D721Med (cell line): ENCODE measurements at regions not wholly inside any gene's neighbourhood (a gene's known extent, or its start where the extent isn't known, plus 50 kb on each side); places are given as distances from the start of the nearest gene placed in this dataset.

Experiments used
- DNase-seq: peaks from one replicate; pipeline ENCODE4 v3.0.0; 2011; ENCODE audit warnings: low spot score; ENCODE audit not compliant: insufficient read length
- FAIRE-seq: peaks from 2 replicates; lab custom pipeline; 2011; peaks lifted over from hg19 to GRCh38; lab: Jason Lieb, UNC
- CTCF ChIP-seq: IDR thresholded peaks from 2 replicates; pipeline ENCODE4 v1.5.1; 2012; ENCODE audit warnings: mild to moderate bottlenecking, control low read depth; ENCODE audit not compliant: insufficient read depth; ENCODE audit errors: missing control alignments

GRCh38 chr13:111406636-111407035, 86.2 kb downstream of the TEX29 start:
- FAIRE-seq (no peak), DNase-seq (no peak)
- TF ChIP-seq CTCF: no peak

GRCh38 chr13:111407381-111408131, 87.1 kb downstream of the TEX29 start:
- no peak for TF ChIP-seq CTCF
- FAIRE-seq: no peak
- DNase-seq: no peak

GRCh38 chr13:111409413-111409812, 89.0 kb downstream of the TEX29 start:
- FAIRE-seq: no peak
- no peak for DNase-seq
- TF ChIP-seq CTCF: no peak

GRCh38 chr13:111410232-111411021, 90.0 kb downstream of the TEX29 start:
- no peak for DNase-seq
- no peak for TF ChIP-seq CTCF
- no peak for FAIRE-seq

- no peak for DNase-seq
- FAIRE-seq: no peak
- no peak for TF ChIP-seq CTCF
Measured at GRCh38 chr13:111411151-111411858, 90.9 kb downstream of the TEX29 start.

GRCh38 chr13:111411919-111412650, 91.6 kb downstream of the TEX29 start:
- TF ChIP-seq CTCF: no peak
- no peak for FAIRE-seq
- no peak for DNase-seq
